ENCODE measurements at regions not wholly inside any gene's neighbourhood (a gene's known extent, or its start where the extent isn't known, plus 50 kb on each side); places are given as distances from the start of the nearest gene placed in this dataset.

DNA sequence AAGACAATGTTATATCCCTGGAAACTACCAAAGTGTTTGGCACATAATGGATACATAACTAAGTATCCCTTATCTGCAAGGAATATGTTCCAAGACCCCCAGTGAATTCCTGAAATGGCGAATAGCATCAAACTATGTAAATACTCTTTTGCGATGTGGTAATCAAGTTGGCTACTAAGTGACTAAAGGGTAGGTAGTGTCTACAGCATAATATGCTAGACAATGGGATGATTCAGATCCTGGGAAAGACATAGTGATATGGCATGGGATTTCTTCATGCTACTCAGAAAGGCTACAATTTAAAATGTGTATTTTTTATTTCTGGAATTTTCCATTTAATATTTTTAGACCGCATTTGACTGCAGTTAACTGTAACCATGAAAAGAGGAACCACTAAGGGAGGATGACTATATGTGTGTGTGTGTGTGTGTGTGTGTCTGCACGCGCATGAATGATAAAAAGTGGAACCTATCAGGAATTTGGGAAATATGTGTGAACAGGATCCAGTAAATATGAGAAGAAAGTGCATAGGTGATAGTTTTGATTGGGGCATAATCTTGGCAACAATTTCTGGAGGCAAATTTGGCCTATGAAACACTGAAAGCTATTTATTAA, 1899.9 kb downstream of the NCAM2 start:
- no peak overlapping the region for H3K4me3 ChIP-seq (ENCODE audit: low read depth, low read length)
- TF ChIP-seq CTCF (IDR thresholded peaks at IDR 0.05; ENCODE audit: low read depth, low read length), result no peak

GRCh38 chr21:22900490-22900889, 1902.3 kb downstream of the NCAM2 start:
- TF ChIP-seq CTCF (IDR thresholded peaks at IDR 0.05; ENCODE audit: low read depth, low read length), result no peak

GRCh38 chr21:22903851-22904250, 1905.6 kb downstream of the NCAM2 start:
- no peak overlapping the region for H3K4me3 ChIP-seq (ENCODE audit: low read depth, low read length)
- TF ChIP-seq CTCF (IDR thresholded peaks at IDR 0.05; ENCODE audit: low read depth, low read length), result no peak

More at GRCh38 chr21:22900490-22900889, 1902.3 kb downstream of the NCAM2 start:
- no peak overlapping the region for H3K4me3 ChIP-seq (ENCODE audit: low read depth, low read length)

DNA sequence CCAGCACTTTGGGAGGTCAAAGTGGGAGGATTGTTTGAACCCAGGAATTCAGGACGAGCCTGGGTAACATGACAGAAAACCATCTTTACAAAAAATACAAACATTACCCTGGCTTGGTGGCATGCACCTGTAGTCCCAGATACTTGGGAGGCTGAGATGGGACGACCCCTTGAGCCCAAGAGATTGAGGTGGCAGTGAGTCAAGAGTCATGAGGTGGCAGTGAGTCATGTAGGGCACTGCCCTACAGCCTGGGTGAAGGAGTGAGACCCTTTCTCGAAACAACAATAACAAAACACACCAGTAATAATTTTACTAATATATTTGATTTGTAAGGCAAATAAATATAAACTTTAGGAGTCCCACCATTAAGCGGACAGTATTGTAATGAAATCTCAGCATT, 1906.2 kb downstream of the NCAM2 start:
- H3K4me3 ChIP-seq (ENCODE audit: low read depth, low read length), result no peak overlapping the region
- no peak for TF ChIP-seq CTCF (IDR thresholded peaks at IDR 0.05; ENCODE audit: low read depth, low read length)

DNA sequence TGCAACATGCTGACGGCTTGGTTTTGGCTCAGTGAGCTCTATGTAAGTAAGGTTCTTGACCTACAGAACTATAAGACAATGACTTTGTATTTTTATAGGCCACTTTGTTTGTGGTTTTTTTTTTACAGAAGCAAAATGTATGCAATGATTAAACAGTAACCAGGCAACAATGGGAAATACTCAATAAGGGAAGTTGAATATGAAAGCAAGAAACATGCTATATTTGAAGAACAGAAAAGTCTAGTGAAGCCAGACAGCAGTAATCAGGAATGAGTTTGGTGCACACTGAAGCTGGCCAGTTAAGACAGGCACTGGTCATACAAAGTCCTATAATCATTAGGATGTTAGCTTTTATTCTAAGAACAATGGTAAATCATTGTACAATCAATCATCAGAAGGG, 1926.8 kb downstream of the NCAM2 start:
- no peak overlapping the region for H3K4me3 ChIP-seq (ENCODE audit: low read depth, low read length)
- no peak for TF ChIP-seq CTCF (IDR thresholded peaks at IDR 0.05; ENCODE audit: low read depth, low read length)

- no peak overlapping the region for H3K4me3 ChIP-seq (ENCODE audit: low read depth, low read length)
- TF ChIP-seq CTCF (IDR thresholded peaks at IDR 0.05; ENCODE audit: low read depth, low read length), result no peak
Observed at GRCh38 chr21:22927469-22927868, 1929.3 kb downstream of the NCAM2 start.

DNA sequence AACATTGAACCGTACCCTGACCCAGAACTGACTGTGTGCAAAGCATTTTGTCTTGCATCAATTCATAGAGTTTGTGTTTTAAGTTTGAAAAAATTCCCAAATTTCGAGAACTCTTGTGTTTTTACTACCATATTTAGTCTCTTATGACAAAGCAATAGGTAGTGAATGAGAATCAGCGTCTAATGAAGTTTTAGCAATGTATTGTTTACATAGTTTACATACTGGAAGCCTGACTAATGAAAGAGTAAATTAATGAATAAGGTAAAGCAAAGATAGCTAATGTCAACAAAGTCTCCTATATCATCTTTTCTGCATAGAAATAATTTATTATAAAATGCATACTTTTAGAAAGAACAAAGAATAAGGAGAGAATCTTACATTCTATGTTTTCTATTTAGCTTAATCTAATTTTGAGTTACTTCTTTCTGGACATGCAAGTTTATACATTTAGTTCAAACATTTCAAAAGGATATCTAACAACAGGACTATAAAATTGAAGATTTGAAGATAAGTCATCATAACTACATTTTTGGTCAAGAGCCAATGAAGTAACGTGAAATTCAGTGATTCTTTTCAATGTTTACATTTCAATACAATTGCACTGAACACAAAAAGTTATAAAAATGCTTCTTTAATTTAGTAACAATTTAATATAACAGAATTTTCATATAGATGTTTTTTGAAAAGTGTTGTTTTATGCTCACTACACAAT, 1943.7 kb downstream of the NCAM2 start:
- no peak overlapping the region for H3K4me3 ChIP-seq (ENCODE audit: low read depth, low read length)
- TF ChIP-seq CTCF (IDR thresholded peaks at IDR 0.05; ENCODE audit: low read depth, low read length), result no peak

Measured in WI38 (cell line).